NB4 (cell line): ENCODE measurements at regions not wholly inside any gene's neighbourhood (a gene's known extent, or its start where the extent isn't known, plus 50 kb on each side); places are given as distances from the start of the nearest gene placed in this dataset.
"Not testable (repeated sequence)": the region's sequence is repeated elsewhere in the genome, so short reads cannot be mapped to it uniquely, and the experiment has no call there.

ENCODE experiments used
- DNase-seq: peaks from one replicate; pipeline ENCODE4 v3.0.0; 2010; ENCODE audit warnings: low read depth
- H3K4me3 ChIP-seq: one replicate; pipeline ENCODE4 v1.5.1; 2011; ENCODE audit warnings: mild to moderate bottlenecking, low read depth, low read length, moderate library complexity
- MYC ChIP-seq: IDR thresholded peaks from 2 replicates; pipeline ENCODE4 v1.6.1; 2011; ENCODE audit warnings: low read depth, low read length
- POLR2A ChIP-seq: IDR thresholded peaks from 2 replicates; pipeline ENCODE4 v1.6.1; 2011; ENCODE audit warnings: mild to moderate bottlenecking; ENCODE audit not compliant: insufficient read length; ENCODE audit errors: extremely low read depth
- TF ChIP-seq, protein P1 (sequence below): IDR thresholded peaks from one replicate; pipeline ENCODE4 v1.5.1; 2012; ENCODE audit warnings: low read depth, low read length
- TF ChIP-seq, protein P2 (sequence below): IDR thresholded peaks from 2 replicates; pipeline ENCODE4 v1.6.1; 2011; ENCODE audit warnings: low read depth, low read length

GRCh38 chr9:73441890-73442818 is 290.5 kb downstream of the ANXA1 start:
- DNase-seq, result no peak

DNA sequence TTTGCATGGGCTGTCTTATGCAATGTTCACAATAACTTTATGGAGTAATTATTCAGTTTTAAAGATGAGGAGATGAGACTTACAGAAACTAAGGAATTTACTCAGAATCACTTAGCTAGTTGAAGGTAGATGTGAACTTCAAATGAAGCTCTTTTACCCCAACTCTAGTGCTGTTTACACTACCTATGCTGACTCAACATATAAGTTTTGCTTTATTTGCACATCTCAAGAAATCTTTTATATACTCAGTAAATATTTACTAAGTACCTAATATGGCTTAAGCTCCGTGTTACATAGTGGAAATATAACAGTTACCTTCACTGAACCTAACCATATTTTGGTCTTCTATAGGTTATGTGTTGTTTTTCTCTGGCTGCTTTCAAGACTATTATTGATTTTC is 293.2 kb downstream of the ANXA1 start:
- TF ChIP-seq MYC, result no peak
- TF ChIP-seq, protein P1, sequence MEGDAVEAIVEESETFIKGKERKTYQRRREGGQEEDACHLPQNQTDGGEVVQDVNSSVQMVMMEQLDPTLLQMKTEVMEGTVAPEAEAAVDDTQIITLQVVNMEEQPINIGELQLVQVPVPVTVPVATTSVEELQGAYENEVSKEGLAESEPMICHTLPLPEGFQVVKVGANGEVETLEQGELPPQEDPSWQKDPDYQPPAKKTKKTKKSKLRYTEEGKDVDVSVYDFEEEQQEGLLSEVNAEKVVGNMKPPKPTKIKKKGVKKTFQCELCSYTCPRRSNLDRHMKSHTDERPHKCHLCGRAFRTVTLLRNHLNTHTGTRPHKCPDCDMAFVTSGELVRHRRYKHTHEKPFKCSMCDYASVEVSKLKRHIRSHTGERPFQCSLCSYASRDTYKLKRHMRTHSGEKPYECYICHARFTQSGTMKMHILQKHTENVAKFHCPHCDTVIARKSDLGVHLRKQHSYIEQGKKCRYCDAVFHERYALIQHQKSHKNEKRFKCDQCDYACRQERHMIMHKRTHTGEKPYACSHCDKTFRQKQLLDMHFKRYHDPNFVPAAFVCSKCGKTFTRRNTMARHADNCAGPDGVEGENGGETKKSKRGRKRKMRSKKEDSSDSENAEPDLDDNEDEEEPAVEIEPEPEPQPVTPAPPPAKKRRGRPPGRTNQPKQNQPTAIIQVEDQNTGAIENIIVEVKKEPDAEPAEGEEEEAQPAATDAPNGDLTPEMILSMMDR, result no peak
- TF ChIP-seq POLR2A, result no peak
- DNase-seq, result no peak
- no peak overlapping the region for H3K4me3 ChIP-seq

More at GRCh38 chr9:73441890-73442818, 290.5 kb downstream of the ANXA1 start:
- TF ChIP-seq, protein P2, sequence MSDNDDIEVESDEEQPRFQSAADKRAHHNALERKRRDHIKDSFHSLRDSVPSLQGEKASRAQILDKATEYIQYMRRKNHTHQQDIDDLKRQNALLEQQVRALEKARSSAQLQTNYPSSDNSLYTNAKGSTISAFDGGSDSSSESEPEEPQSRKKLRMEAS, result no peak
- TF ChIP-seq POLR2A (no peak), MYC (no peak)
- TF ChIP-seq, protein P1, result no peak
- H3K4me3 ChIP-seq, result no peak overlapping the region

DNA sequence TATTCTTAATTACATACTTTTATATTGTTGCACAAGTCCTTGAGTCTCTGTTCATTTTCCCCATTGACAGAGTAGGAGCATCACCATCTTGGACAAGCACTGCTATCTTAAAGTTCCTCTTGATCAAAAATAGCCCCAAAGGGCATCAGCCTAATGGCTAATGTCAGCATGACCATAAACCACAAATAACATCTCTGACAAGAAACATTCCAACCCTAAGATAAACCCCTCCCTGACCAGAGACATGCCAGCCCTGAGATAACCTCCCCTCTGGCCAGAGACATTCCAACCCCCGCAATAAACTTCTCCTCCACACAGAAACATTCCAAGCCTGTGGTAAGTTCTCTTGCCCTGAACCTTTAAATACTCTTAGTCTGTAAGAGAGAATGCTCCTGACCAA is 293.7 kb downstream of the ANXA1 start:
- DNase-seq, H3K4me3 ChIP-seq: not testable (repeated sequence)

- no peak overlapping the region for H3K4me3 ChIP-seq
- no peak for TF ChIP-seq MYC
- TF ChIP-seq POLR2A, result no peak
- TF ChIP-seq, protein P1, result no peak
- TF ChIP-seq, protein P2, result no peak
- DNase-seq, result no peak
These were observed 294.6 kb downstream of the ANXA1 start for GRCh38 chr9:73446306-73446705.

DNA sequence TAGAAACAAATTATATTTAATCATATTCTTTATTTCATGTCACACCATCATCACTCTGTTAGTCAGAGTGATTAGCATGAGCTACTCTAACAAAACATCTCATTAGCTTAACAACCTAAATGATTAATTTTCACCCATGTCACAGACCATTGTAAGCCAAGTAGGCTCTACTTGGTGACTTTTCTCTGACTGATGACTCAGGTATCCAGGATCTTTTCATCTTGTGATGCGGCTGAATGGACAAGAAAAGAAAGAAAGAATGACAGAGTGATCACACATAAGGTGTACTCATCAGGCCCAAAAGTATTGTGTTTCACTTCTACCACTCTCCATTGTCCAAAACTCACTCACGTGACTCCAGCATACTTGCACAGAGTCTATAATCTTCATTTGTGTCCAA is 299.3 kb downstream of the ANXA1 start:
- DNase-seq, result no peak
- TF ChIP-seq MYC (no peak), POLR2A (no peak)
- TF ChIP-seq, protein P1, result no peak
- TF ChIP-seq, protein P2, result no peak
- H3K4me3 ChIP-seq, result no peak overlapping the region

DNA sequence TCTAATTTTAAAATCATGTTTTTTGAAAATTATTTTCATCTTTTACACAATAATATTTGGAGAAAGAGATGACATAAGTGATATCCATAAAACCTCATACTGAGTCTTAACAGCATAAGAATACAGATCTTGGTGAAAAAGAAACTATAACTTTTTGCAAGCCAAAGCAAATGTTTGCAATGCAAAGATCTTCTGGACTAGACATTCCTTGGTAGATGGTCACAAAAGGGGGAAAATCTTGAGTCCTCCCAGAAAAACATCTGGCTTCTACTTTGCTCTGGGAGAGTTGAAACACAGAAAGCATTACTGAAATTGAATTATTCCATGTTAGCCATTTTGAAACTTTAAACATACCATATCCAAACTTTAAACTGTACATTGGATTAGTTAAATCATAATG is 308.2 kb downstream of the ANXA1 start:
- H3K4me3 ChIP-seq, result no peak overlapping the region
- TF ChIP-seq MYC (no peak), POLR2A (no peak)
- TF ChIP-seq, protein P2, result no peak
- TF ChIP-seq, protein P1, result no peak
- no peak for DNase-seq
